ENCODE measurements at regions not wholly inside any gene's neighbourhood (a gene's known extent, or its start where the extent isn't known, plus 50 kb on each side); places are given as distances from the start of the nearest gene placed in this dataset.
A peak's percentile ranks its signal among the peaks of the same experiment; 100 is the strongest.
"Not testable (repeated sequence)": the region's sequence is repeated elsewhere in the genome, so short reads cannot be mapped to it uniquely, and the experiment has no call there.

DNA sequence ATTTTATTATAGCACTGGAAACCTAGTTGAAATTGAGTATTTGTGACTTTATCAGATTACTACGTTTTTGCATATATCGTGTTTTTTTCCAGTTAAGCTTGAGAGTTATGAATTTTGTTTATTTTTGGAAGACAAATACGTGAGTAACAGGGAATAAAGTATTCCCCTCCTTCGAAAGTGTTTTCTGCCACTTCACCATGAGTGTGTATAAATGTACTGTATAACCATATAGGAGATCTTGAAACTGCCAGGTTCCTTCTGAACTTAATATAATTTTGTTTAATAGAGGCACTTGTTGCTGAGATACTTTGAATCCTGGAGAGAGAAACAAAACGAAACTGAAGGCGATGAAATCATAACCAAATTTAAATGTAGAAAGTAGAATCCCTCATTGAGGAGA lies 1004.4 kb upstream of the ZEB2 start:
- Histone ChIP-seq H3K36me3 (replicated peaks; ENCODE audit: control insufficient read depth, insufficient read depth, low read length) (no peaks in the 10 kb centered on the region), H3K27me3 (ENCODE audit: control insufficient read depth, insufficient read depth, low read length) (no peaks in the 10 kb centered on the region), H3K4me3 (ENCODE audit: insufficient read depth, low read depth, low read length) (no peak overlapping the region)
- DNase-seq = no peak

DNA sequence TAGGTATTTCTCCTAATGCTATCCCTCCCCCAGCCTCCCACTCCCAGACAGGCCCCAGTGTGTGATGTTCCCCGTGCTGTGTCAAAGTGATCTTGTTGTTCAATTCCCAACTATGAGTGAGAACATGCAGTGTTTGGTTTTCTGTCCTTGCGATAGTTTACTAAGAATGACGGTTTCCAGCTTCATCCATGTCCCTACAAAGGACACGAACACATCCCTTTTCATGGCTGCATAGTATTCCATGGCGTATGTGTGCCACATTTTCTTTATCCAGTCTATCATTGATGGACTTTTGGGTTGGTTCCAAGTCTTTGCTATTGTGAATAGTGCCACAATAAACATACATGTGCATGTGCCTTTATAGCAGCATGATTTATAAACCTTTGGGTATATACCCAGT lies 999.3 kb upstream of the ZEB2 start:
- H3K36me3 ChIP-seq (replicated peaks; ENCODE audit: control insufficient read depth, insufficient read depth, low read length); DNase-seq: not testable (repeated sequence)

GRCh38 chr2:145511946-145512345 lies 992.0 kb upstream of the ZEB2 start:
- Histone ChIP-seq H3K36me3 (replicated peaks; ENCODE audit: control insufficient read depth, insufficient read depth, low read length) (no peaks in the 10 kb centered on the region), H3K4me3 (ENCODE audit: insufficient read depth, low read depth, low read length) (no peak overlapping the region), H3K27me3 (ENCODE audit: control insufficient read depth, insufficient read depth, low read length) (no peaks in the 10 kb centered on the region)
- no peak for DNase-seq

More for the DNA sequence above, 999.3 kb upstream of the ZEB2 start:
- H3K4me3 ChIP-seq (ENCODE audit: insufficient read depth, low read depth, low read length); H3K27me3 ChIP-seq (ENCODE audit: control insufficient read depth, insufficient read depth, low read length): not testable (repeated sequence)

DNA sequence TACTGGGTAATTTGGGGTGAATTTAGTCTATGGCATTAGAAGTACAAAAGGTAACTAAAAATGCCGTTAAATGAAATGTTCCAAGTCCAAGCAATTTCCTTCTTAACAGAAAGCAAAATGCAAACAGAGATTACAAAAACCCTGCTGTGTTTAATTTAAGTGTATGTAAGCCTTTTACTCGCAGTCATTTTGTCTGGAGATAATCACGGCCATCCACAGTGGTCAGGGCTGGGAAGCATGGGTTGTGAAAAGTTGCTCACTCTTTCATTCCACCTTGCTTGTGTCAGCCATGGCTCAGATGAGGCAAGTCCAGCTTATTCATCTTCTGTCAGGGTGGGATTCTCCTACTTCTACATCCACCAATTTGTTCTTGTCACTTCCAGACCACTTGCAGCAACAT lies 983.6 kb upstream of the ZEB2 start:
- Histone ChIP-seq H3K4me3 (ENCODE audit: insufficient read depth, low read depth, low read length) (no peak overlapping the region), H3K27me3 (ENCODE audit: control insufficient read depth, insufficient read depth, low read length) (no peaks in the 10 kb centered on the region), H3K36me3 (replicated peaks; ENCODE audit: control insufficient read depth, insufficient read depth, low read length) (no peaks in the 10 kb centered on the region)
- DNase-seq = no peak

DNA sequence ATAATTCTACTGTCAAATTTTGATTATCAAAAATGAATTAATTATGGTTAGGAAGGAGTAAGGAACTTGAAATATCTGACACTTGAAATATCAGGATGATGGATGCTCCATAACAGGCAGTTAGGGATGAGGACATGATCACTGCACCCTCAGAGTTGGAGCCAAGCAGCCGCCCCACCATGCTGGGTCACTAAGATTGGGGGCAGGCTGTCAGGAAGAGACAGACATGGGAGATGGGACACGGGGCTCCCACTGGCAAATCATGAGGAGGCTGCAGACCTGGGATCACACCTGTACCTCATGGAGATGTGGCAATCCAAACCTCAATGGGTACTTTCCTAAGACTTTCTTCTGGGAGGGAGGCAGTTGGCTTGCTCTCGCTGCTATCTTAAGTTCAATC lies 982.0 kb upstream of the ZEB2 start:
- no peaks in the 10 kb centered on the region for H3K36me3 ChIP-seq (replicated peaks; ENCODE audit: control insufficient read depth, insufficient read depth, low read length)
- H3K4me3 ChIP-seq (ENCODE audit: insufficient read depth, low read depth, low read length) = no peak overlapping the region
- H3K27me3 ChIP-seq (ENCODE audit: control insufficient read depth, insufficient read depth, low read length) = no peaks in the 10 kb centered on the region
- DNase-seq = no peak

- no peak for DNase-seq
- no peaks in the 10 kb centered on the region for H3K27me3 ChIP-seq (ENCODE audit: control insufficient read depth, insufficient read depth, low read length)
- H3K36me3 ChIP-seq (replicated peaks; ENCODE audit: control insufficient read depth, insufficient read depth, low read length) = no peaks in the 10 kb centered on the region
Observed at GRCh38 chr2:145495590-145495989, 975.7 kb upstream of the ZEB2 start.

GRCh38 chr2:145494441-145494840 lies 974.5 kb upstream of the ZEB2 start:
- no peaks in the 10 kb centered on the region for H3K36me3 ChIP-seq (replicated peaks; ENCODE audit: control insufficient read depth, insufficient read depth, low read length)
- H3K4me3 ChIP-seq (ENCODE audit: insufficient read depth, low read depth, low read length) = no peak overlapping the region
- H3K27me3 ChIP-seq (ENCODE audit: control insufficient read depth, insufficient read depth, low read length) = no peaks in the 10 kb centered on the region
- no peak for DNase-seq

More at GRCh38 chr2:145495590-145495989, 975.7 kb upstream of the ZEB2 start:
- H3K4me3 ChIP-seq (ENCODE audit: insufficient read depth, low read depth, low read length) = no peak overlapping the region

DNA sequence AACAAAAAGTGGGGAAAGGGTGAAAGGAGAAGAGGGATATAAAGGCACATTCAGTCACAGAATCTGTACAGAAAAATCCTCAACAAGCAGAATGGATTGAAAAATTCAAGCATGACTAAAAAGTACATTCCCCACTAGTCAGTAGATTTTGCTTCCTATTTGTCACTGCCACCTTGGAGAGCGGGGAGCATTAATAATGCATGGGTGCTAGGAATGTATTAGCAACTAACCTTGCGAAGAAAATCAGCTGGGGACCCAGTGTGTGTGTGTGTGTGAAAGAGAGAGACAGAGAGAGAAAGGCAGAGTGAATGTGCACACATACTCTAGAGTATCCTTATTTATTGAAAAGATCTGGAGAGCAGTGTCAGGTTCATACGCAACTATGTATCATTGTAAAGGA lies 968.7 kb upstream of the ZEB2 start:
- no peak for DNase-seq
- Histone ChIP-seq H3K36me3 (replicated peaks; ENCODE audit: control insufficient read depth, insufficient read depth, low read length) (no peaks in the 10 kb centered on the region), H3K27me3 (ENCODE audit: control insufficient read depth, insufficient read depth, low read length) (no peaks in the 10 kb centered on the region), H3K4me3 (ENCODE audit: insufficient read depth, low read depth, low read length) (no peak overlapping the region)

GRCh38 chr2:145484448-145485097 lies 964.7 kb upstream of the ZEB2 start:
- Histone ChIP-seq H3K27me3 (ENCODE audit: control insufficient read depth, insufficient read depth, low read length) (no peaks in the 10 kb centered on the region), H3K4me3 (ENCODE audit: insufficient read depth, low read depth, low read length) (no peak overlapping the region), H3K36me3 (replicated peaks; ENCODE audit: control insufficient read depth, insufficient read depth, low read length) (no peaks in the 10 kb centered on the region)
- DNase-seq = peak; percentile 7

DNA sequence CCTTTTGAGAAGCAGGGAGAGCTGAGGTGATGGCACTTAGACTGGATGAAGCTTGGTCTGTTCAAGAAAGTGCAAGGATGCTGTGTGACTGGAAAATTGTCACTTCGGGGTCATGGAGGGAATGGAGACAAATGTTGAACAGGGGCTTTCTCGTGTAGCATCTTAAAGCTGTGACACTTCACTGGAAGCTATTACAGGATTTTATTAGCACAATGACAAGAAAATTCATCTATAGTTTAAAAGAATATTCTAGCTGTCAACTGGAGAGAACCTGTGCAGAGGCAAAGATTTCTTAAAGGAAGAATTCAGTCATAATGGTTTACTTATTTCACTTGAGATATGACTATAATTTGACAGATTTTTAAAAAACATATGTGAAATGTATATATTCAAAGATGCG lies 963.9 kb upstream of the ZEB2 start:
- no peak for DNase-seq
- Histone ChIP-seq H3K27me3 (ENCODE audit: control insufficient read depth, insufficient read depth, low read length) (no peaks in the 10 kb centered on the region), H3K4me3 (ENCODE audit: insufficient read depth, low read depth, low read length) (no peak overlapping the region)

GRCh38 chr2:145481334-145481922 lies 961.5 kb upstream of the ZEB2 start:
- Histone ChIP-seq H3K27me3 (ENCODE audit: control insufficient read depth, insufficient read depth, low read length) (no peaks in the 10 kb centered on the region), H3K36me3 (replicated peaks; ENCODE audit: control insufficient read depth, insufficient read depth, low read length) (no peaks in the 10 kb centered on the region), H3K4me3 (ENCODE audit: insufficient read depth, low read depth, low read length) (no peak overlapping the region)
- DNase-seq = no peak

More for the DNA sequence above, 963.9 kb upstream of the ZEB2 start:
- H3K36me3 ChIP-seq (replicated peaks; ENCODE audit: control insufficient read depth, insufficient read depth, low read length) = no peaks in the 10 kb centered on the region

DNA sequence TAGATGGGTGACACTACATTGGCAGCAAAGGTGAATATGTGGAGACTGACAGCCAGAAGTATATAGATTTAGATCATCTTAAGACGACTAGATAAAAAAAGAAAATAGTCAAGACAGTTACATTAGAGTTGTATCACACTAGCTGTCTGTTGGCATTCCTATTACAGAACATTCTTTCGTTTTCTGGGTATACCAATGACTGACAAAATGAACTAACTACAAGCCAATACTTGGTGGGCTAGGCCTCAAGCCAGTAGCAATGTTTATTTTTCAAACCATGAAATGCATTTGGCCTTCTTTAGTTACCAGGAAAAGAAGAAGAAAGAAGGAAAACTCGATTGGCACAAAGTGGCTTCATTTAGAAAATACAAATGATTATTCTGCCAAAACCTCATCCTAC lies 944.9 kb upstream of the ZEB2 start:
- no peak for DNase-seq
- Histone ChIP-seq H3K27me3 (ENCODE audit: control insufficient read depth, insufficient read depth, low read length) (no peaks in the 10 kb centered on the region), H3K36me3 (replicated peaks; ENCODE audit: control insufficient read depth, insufficient read depth, low read length) (no peaks in the 10 kb centered on the region), H3K4me3 (ENCODE audit: insufficient read depth, low read depth, low read length) (no peak overlapping the region)

DNA sequence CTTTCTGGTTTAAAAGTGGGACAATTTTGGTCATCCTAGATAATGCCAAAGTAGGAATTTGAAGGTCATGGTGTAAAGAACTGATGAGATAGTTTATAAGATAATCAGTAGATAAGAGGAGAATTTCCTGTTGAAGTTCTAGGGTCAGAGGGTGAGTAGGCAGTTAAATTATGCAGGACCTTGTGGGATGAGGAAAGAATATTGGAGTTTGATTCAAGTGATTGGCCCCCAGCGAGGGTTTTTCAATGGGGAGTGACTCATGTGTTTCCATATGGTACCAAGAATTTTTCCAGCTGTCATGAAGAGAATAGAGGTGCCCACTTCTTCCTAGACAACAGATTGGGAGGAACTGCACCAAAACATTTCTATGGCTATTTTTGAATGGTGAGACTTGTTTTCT lies 940.2 kb upstream of the ZEB2 start:
- H3K27me3 ChIP-seq (ENCODE audit: control insufficient read depth, insufficient read depth, low read length) = no peaks in the 10 kb centered on the region
- no peaks in the 10 kb centered on the region for H3K36me3 ChIP-seq (replicated peaks; ENCODE audit: control insufficient read depth, insufficient read depth, low read length)
- H3K4me3 ChIP-seq (ENCODE audit: insufficient read depth, low read depth, low read length) = no peak overlapping the region
- DNase-seq = no peak

DNA sequence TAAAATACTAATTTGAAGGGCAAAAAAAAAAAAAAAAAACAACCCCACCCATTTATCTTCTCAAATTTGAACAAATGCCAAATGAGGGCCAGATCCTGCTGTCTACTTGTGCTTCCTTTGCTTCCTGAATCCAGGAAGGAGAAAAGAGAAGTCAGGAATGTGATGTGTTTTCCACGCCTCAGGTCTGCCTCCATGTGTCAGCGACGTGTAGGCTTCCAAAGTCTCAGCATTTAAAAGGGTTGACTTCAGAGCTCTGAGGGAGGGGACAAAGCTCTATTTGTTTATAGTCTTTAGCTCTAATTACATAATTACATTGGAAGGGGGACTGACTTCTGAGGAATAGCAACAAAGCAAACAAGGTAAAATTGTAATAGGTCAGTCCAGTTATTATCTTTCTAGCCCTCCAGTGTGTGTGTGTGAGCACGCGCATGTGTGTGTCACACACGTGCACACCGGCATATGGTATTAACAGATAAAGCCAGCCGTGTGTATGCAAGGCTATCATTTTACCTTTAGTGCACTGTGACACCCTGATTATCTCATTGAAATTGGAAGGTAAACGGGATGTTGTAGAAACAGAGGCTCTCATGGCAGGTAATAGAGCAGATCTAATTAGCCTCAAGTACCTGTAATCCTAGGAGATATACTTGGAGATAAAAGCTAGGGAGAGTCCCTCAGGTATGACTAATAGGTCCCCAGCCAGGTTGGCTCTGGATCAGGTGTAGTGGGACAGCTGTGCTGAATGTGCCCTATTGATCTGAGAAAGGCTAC lies 911.4 kb upstream of the ZEB2 start:
- Histone ChIP-seq H3K4me3 (ENCODE audit: insufficient read depth, low read depth, low read length) (no peak overlapping the region), H3K27me3 (ENCODE audit: control insufficient read depth, insufficient read depth, low read length) (no peaks in the 10 kb centered on the region), H3K36me3 (replicated peaks; ENCODE audit: control insufficient read depth, insufficient read depth, low read length) (no peaks in the 10 kb centered on the region)
- DNase-seq = peak; percentile 1

- no peaks in the 10 kb centered on the region for H3K27me3 ChIP-seq (ENCODE audit: control insufficient read depth, insufficient read depth, low read length)
- DNase-seq = no peak
- H3K4me3 ChIP-seq (ENCODE audit: insufficient read depth, low read depth, low read length) = no peak overlapping the region
- no peaks in the 10 kb centered on the region for H3K36me3 ChIP-seq (replicated peaks; ENCODE audit: control insufficient read depth, insufficient read depth, low read length)
Observed at GRCh38 chr2:145423809-145424208, 903.9 kb upstream of the ZEB2 start.

Measured in H7 (cell line).